GM23248 (cell line): ENCODE measurements at regions not wholly inside any gene's neighbourhood (a gene's known extent, or its start where the extent isn't known, plus 50 kb on each side); places are given as distances from the start of the nearest gene placed in this dataset.

Source experiments
- EZH2 ChIP-seq: fragments of 200-600 bp; sonication (generic); IDR thresholded peaks from 2 replicates; pipeline ENCODE4 v1.6.1; 2018; ENCODE audit warnings: antibody characterized with exemption, mild to moderate bottlenecking; ENCODE audit not compliant: insufficient read depth, poor library complexity, severe bottlenecking
- EZH2phosphoT487 ChIP-seq: fragments of 200-600 bp; sonication (generic); IDR thresholded peaks from 2 replicates; pipeline ENCODE4 v1.6.1; 2018; ENCODE audit warnings: antibody characterized with exemption, moderate library complexity, mild to moderate bottlenecking, low read depth; ENCODE audit not compliant: insufficient read depth

DNA sequence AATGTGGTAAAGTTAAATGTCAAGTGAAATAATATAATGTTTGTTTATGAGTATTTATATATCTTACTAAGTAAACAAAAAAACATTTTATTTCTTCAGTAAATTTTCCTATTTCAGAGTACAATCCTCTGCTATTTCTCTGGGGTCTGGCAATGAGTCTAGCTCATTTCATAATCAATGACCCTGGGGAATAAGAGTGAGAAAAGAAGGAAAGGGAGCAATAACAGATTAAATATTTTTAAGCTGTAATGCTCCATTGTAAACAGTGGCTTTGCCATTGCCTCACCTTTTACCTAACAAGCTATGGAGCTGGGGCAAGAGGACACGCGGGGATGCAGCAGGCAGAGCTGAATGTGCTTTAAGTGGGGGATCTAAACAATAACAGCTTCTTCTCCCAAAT lies 1071.9 kb downstream of the FLRT2 start:
- TF ChIP-seq EZH2 (no peak), EZH2phosphoT487 (no peak)
